HL-60 (cell line): ENCODE measurements at regions not wholly inside any gene's neighbourhood (a gene's known extent, or its start where the extent isn't known, plus 50 kb on each side); places are given as distances from the start of the nearest gene placed in this dataset.

ENCODE experiments used
- DNase-seq, 2 experiments: peaks; one replicate each; pipeline ENCODE4 v3.0.0-alpha.2; 2010 to 2020; ENCODE audit warnings: low read depth in 1 of 2, low spot score in 1 of 2
- H3K27ac ChIP-seq: fragments of 250-450 bp; sonication (Bioruptor Pico); replicated peaks from 2 replicates; pipeline ENCODE4 v1.5.1; 2020; ENCODE audit warnings: mild to moderate bottlenecking, moderate library complexity
- H3K27me3 ChIP-seq: fragments of 250-450 bp; sonication (Bioruptor Pico); 2 replicates; pipeline ENCODE4 v1.5.1; 2021; ENCODE audit warnings: mild to moderate bottlenecking, moderate library complexity; ENCODE audit not compliant: insufficient read depth, poor library complexity, severe bottlenecking
- H3K4me3 ChIP-seq: replicated peaks from 2 replicates; pipeline ENCODE4 v1.5.1; 2011; ENCODE audit warnings: mild to moderate bottlenecking, control low read depth, low read length; ENCODE audit not compliant: insufficient read depth
- GABPA ChIP-seq: IDR thresholded peaks from 2 replicates; pipeline ENCODE4 v1.6.1; 2012; ENCODE audit warnings: low read depth
- POLR2AphosphoS5 ChIP-seq: IDR thresholded peaks from 2 replicates; pipeline ENCODE4 v1.6.1; 2012; ENCODE audit warnings: low read depth
- SPI1 ChIP-seq: IDR thresholded peaks from 2 replicates; pipeline ENCODE4 v1.6.1; 2012; ENCODE audit warnings: low read depth, mild to moderate bottlenecking, borderline replicate concordance
- TF ChIP-seq, protein P1 (sequence below): IDR thresholded peaks from 2 replicates; pipeline ENCODE4 v1.6.1; 2012; ENCODE audit warnings: low read depth; ENCODE audit not compliant: insufficient replicate concordance
- TF ChIP-seq, protein P2 (sequence below): IDR thresholded peaks from one replicate; pipeline ENCODE4 v1.5.1; 2011; ENCODE audit warnings: low read length, control low read depth, inconsistent platforms; ENCODE audit not compliant: insufficient read depth

DNA sequence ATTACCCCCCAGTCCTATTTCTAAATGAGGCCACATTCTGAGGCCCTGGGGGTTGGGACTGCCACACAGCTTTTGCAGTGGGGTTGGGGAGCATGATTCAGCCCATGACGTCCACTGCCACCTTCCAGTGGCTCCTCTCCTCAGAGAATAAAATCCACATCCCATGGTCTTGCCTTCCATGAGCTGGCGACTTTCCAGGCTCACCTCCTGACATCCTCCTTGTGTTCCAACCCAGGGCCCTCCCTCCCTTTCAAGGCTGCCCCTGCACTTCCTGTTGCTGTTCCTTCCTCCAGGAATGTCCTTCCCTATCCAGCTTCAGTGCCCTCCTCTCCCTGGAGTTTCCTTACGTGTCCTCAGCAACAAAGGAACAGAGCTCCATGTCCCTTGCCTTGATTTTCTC is 187.3 kb upstream of the ID2 start:
- no peaks in the 10 kb centered on the region for H3K27me3 ChIP-seq
- peak in 1 of 2 experiments; percentile 36 for DNase-seq
- no peak for TF ChIP-seq GABPA
- no peak overlapping the region for H3K27ac ChIP-seq
- H3K4me3 ChIP-seq: no peak overlapping the region

DNA sequence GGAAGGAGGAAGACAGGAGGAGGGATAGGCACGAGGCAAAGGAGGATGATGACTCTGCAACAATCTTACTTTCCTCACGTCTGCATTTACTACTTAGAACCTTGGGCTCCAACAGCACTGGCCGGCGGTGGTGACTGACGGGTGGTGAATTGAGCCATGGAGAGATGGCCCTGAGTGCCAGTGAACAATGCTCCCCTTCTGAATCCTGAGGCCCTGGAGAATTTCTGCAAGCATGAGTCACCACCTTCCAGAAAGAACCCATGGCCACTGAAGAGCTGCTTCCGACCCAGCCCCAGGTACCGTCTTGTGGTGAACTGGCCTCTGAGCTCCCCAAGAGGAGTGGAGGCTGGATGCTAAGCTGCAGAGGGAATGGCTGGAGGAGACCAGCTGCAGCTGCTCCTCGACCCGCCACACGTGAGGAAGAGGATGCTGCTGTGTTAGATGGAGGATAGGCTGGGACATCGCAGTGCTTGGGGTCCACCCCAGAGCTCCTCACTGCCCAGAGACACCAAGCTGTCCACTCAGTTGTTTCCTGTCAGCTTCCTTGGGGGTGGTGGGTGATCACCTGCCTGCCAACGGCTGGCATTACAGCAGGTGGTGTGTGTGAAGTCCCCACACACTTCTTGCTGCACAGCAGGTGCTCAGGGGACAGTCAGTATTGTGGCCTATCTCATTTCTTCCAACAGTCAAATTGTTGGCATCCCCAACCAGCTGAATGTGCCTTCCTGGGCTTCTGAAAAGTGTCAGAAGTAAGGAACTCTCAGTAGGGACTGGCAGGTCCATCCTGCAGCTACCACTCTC is 186.5 kb upstream of the ID2 start:
- Histone ChIP-seq H3K4me3 (no peak overlapping the region), H3K27ac (no peak overlapping the region), H3K27me3 (no peaks in the 10 kb centered on the region)
- TF ChIP-seq SPI1 (no peak), GABPA (no peak), POLR2AphosphoS5 (no peak)
- TF ChIP-seq, protein P1, sequence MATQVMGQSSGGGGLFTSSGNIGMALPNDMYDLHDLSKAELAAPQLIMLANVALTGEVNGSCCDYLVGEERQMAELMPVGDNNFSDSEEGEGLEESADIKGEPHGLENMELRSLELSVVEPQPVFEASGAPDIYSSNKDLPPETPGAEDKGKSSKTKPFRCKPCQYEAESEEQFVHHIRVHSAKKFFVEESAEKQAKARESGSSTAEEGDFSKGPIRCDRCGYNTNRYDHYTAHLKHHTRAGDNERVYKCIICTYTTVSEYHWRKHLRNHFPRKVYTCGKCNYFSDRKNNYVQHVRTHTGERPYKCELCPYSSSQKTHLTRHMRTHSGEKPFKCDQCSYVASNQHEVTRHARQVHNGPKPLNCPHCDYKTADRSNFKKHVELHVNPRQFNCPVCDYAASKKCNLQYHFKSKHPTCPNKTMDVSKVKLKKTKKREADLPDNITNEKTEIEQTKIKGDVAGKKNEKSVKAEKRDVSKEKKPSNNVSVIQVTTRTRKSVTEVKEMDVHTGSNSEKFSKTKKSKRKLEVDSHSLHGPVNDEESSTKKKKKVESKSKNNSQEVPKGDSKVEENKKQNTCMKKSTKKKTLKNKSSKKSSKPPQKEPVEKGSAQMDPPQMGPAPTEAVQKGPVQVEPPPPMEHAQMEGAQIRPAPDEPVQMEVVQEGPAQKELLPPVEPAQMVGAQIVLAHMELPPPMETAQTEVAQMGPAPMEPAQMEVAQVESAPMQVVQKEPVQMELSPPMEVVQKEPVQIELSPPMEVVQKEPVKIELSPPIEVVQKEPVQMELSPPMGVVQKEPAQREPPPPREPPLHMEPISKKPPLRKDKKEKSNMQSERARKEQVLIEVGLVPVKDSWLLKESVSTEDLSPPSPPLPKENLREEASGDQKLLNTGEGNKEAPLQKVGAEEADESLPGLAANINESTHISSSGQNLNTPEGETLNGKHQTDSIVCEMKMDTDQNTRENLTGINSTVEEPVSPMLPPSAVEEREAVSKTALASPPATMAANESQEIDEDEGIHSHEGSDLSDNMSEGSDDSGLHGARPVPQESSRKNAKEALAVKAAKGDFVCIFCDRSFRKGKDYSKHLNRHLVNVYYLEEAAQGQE: no peak
- TF ChIP-seq, protein P2, sequence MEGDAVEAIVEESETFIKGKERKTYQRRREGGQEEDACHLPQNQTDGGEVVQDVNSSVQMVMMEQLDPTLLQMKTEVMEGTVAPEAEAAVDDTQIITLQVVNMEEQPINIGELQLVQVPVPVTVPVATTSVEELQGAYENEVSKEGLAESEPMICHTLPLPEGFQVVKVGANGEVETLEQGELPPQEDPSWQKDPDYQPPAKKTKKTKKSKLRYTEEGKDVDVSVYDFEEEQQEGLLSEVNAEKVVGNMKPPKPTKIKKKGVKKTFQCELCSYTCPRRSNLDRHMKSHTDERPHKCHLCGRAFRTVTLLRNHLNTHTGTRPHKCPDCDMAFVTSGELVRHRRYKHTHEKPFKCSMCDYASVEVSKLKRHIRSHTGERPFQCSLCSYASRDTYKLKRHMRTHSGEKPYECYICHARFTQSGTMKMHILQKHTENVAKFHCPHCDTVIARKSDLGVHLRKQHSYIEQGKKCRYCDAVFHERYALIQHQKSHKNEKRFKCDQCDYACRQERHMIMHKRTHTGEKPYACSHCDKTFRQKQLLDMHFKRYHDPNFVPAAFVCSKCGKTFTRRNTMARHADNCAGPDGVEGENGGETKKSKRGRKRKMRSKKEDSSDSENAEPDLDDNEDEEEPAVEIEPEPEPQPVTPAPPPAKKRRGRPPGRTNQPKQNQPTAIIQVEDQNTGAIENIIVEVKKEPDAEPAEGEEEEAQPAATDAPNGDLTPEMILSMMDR: no peak
- no peak for DNase-seq

DNA sequence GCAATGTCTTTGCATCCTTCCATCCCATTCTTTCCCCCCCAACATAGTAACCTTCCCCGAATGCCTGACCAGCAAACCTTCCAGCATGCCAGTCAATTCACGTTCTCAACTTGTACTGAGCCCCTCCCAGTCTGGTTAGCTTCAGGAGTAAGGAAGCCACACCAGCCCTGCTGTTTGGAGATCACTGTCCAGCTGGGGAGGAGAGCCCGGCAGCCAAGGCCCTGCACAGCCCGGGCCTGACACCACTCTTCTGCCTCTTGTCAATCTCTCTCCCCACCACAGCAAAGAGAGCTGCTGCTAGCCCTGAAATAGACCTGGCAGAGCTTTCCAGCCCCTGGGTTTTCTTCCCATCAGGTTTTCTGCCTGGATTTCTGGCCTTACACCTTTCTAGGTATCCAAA is 185.8 kb upstream of the ID2 start:
- H3K27me3 ChIP-seq: no peaks in the 10 kb centered on the region
- H3K4me3 ChIP-seq: no peak overlapping the region
- H3K27ac ChIP-seq: no peak overlapping the region
- no peak for DNase-seq
- TF ChIP-seq, protein P1: no peak
- TF ChIP-seq GABPA (no peak), POLR2AphosphoS5 (no peak), SPI1 (no peak)
- TF ChIP-seq, protein P2: no peak

DNA sequence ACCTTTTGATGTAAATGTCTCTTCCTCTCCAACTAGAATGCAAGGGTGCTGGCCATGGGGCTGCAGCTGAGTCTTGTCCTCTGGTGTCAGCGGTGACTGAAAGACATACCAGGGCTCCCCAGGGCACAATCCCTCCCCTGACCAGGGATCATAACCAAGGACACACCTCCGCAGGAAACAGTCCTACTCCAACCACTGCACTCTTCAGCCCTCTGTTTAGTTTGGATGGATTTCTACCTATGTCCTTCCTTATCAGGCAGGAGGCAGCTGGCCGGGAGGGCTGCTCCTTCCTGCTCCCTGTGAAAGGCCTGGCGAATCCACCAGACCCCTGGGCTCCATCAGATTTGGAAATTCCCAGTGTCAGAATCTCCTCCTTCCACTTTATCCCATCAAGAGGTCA is 185.2 kb upstream of the ID2 start:
- Histone ChIP-seq H3K4me3 (no peak overlapping the region), H3K27ac (no peak overlapping the region), H3K27me3 (no peaks in the 10 kb centered on the region)
- no peak for DNase-seq
- TF ChIP-seq, protein P1: no peak
- TF ChIP-seq, protein P2: no peak
- TF ChIP-seq POLR2AphosphoS5: no peak
- TF ChIP-seq GABPA: no peak
- no peak for TF ChIP-seq SPI1
